Mesenchymal stem cell (in vitro differentiated cells and primary cell): ENCODE measurements at regions not wholly inside any gene's neighbourhood (a gene's known extent, or its start where the extent isn't known, plus 50 kb on each side); places are given as distances from the start of the nearest gene placed in this dataset.

Source experiments
- DNase-seq: peaks from one replicate; pipeline ENCODE4 v3.0.0-alpha.2; 2013
- H2AFZ ChIP-seq: one replicate; pipeline ENCODE4 v1.6.1; 2013; ENCODE audit warnings: low read depth, mild to moderate bottlenecking, control low read depth, inconsistent platforms, low read length, moderate library complexity
- H2AK5ac ChIP-seq: 2 replicates; pipeline ENCODE4 v1.6.1; 2013; ENCODE audit warnings: low read length, moderate library complexity, mild to moderate bottlenecking, inconsistent platforms; ENCODE audit not compliant: severe bottlenecking
- H2BK120ac ChIP-seq: one replicate; pipeline ENCODE4 v1.6.1; 2013; ENCODE audit warnings: low read depth, mild to moderate bottlenecking, inconsistent platforms, low read length, moderate library complexity
- H2BK12ac ChIP-seq, 2 experiments: one replicate each; pipeline ENCODE4 v1.6.1; 2013; ENCODE audit warnings: inconsistent platforms in 2 of 2, low read length in 2 of 2, mild to moderate bottlenecking in 2 of 2, moderate library complexity in 2 of 2, control low read depth in 1 of 2
- H2BK15ac ChIP-seq: one replicate; pipeline ENCODE4 v1.6.1; 2013; ENCODE audit warnings: mild to moderate bottlenecking, low read depth, inconsistent platforms; ENCODE audit not compliant: poor library complexity, severe bottlenecking
- H2BK5ac ChIP-seq: 2 replicates; pipeline ENCODE4 v1.6.1; 2013; ENCODE audit warnings: low read depth, mild to moderate bottlenecking, low read length, control low read depth, inconsistent platforms; ENCODE audit not compliant: poor library complexity, severe bottlenecking
- H3K14ac ChIP-seq, 2 experiments: one replicate each; pipeline ENCODE4 v1.6.1; 2013; ENCODE audit warnings: inconsistent platforms in 2 of 2, low read length in 2 of 2, control low read depth in 1 of 2, mild to moderate bottlenecking in 1 of 2, moderate library complexity in 1 of 2
- H3K18ac ChIP-seq, 2 experiments: one replicate each; pipeline ENCODE4 v1.6.1; 2013; ENCODE audit warnings: inconsistent platforms in 2 of 2, low read length in 2 of 2, control low read depth in 1 of 2, low read depth in 1 of 2, mild to moderate bottlenecking in 1 of 2
- H3K23ac ChIP-seq, 2 experiments: one replicate each; pipeline ENCODE4 v1.6.1; 2013; ENCODE audit warnings: inconsistent platforms in 2 of 2, low read length in 2 of 2, mild to moderate bottlenecking in 2 of 2, moderate library complexity in 2 of 2, control low read depth in 1 of 2
- H3K27ac ChIP-seq: 2 replicates; pipeline ENCODE4 v1.5.1; 2013; ENCODE audit warnings: mild to moderate bottlenecking, moderate library complexity, low read length, control low read depth, inconsistent platforms; ENCODE audit not compliant: poor library complexity, severe bottlenecking
- H3K27me3 ChIP-seq, 2 experiments: 2 replicates each; pipeline versions ENCODE4 v1.6.1 to v1.7.0; 2013; ENCODE audit warnings: low read length in 2 of 2, mild to moderate bottlenecking in 2 of 2, moderate library complexity in 2 of 2, control low read depth in 1 of 2, inconsistent platforms in 1 of 2; ENCODE audit not compliant: control insufficient read depth in 1 of 2, insufficient read depth in 1 of 2
- H3K36me3 ChIP-seq, 2 experiments: 2 replicates each; pipeline versions ENCODE4 v1.6.1 to v1.7.0; 2013; ENCODE audit warnings: low read length in 2 of 2, control low read depth in 1 of 2, inconsistent platforms in 1 of 2, low read depth in 1 of 2, mild to moderate bottlenecking in 1 of 2; ENCODE audit not compliant: insufficient read depth in 2 of 2, control insufficient read depth in 1 of 2
- H3K4ac ChIP-seq, 2 experiments: one replicate each; pipeline ENCODE4 v1.6.1; 2013; ENCODE audit warnings: inconsistent platforms in 2 of 2, low read length in 2 of 2, mild to moderate bottlenecking in 2 of 2, moderate library complexity in 2 of 2, control low read depth in 1 of 2, low read depth in 1 of 2
- H3K4me1 ChIP-seq: 2 replicates; pipeline ENCODE4 v1.6.1; 2013; ENCODE audit warnings: low read depth, low read length, control low read depth; ENCODE audit not compliant: control insufficient read depth, insufficient read depth
- H3K4me2 ChIP-seq: 2 replicates; pipeline ENCODE4 v1.6.1; 2013; ENCODE audit warnings: low read length, mild to moderate bottlenecking, inconsistent platforms; ENCODE audit not compliant: poor library complexity, severe bottlenecking
- H3K4me3 ChIP-seq, 2 experiments: 2 replicates each; pipeline versions ENCODE4 v1.5.1 to v1.7.0; 2013; ENCODE audit warnings: low read length in 2 of 2, mild to moderate bottlenecking in 2 of 2, control low read depth in 1 of 2, low read depth in 1 of 2; ENCODE audit not compliant: insufficient read depth in 1 of 2
- H3K79me1 ChIP-seq: replicated peaks from 2 replicates; pipeline ENCODE4 v1.6.1; 2013; ENCODE audit warnings: mild to moderate bottlenecking, control low read depth, low read length, inconsistent platforms; ENCODE audit not compliant: poor library complexity, severe bottlenecking
- H3K9ac ChIP-seq: 2 replicates; pipeline ENCODE4 v1.7.0; 2013; ENCODE audit warnings: mild to moderate bottlenecking, low read length, moderate library complexity
- H3K9me3 ChIP-seq: 2 replicates; pipeline ENCODE4 v1.7.0; 2013; ENCODE audit warnings: mild to moderate bottlenecking, low read length; ENCODE audit not compliant: control insufficient read depth
- H4K8ac ChIP-seq: one replicate; pipeline ENCODE4 v1.6.1; 2013; ENCODE audit warnings: inconsistent platforms, mild to moderate bottlenecking, low read length, moderate library complexity
- H4K91ac ChIP-seq: one replicate; pipeline ENCODE4 v1.6.1; 2013; ENCODE audit warnings: mild to moderate bottlenecking, low read length, inconsistent platforms
- WGBS: methylation state at CpG from one replicate; pipeline ENCODE4 v1.1.7; 2013; ENCODE audit warnings: mixed read lengths; 5-methylcytosine and 5-hydroxymethylcytosine counted together

GRCh38 chr14:24713404-24713803 is 79.4 kb upstream of the GZMB start:
- peaks cover 0 to 11% of the 10 kb centered on the region in 2 experiments for H3K27me3 ChIP-seq
- no peak overlapping the region for H3K23ac ChIP-seq
- no peak overlapping the region for H2AK5ac ChIP-seq
- H4K91ac ChIP-seq = no peak overlapping the region
- no peak overlapping the region for H2BK12ac ChIP-seq
- WGBS = 38% methylated on average over 4 of the region's 4 CpGs
- no peak overlapping the region for H3K18ac ChIP-seq
- no peak overlapping the region for H2BK120ac ChIP-seq
- H3K9ac ChIP-seq = no peak overlapping the region
- no peaks in the 10 kb centered on the region for H3K36me3 ChIP-seq
- peak overlapping the region; percentile 11 for H3K4me2 ChIP-seq
- H3K14ac ChIP-seq = no peak overlapping the region
- H2AFZ ChIP-seq = no peak overlapping the region
- no peaks in the 10 kb centered on the region for H3K79me1 ChIP-seq
- H3K27ac ChIP-seq = no peak overlapping the region
- H2BK5ac ChIP-seq = no peak overlapping the region
- H3K9me3 ChIP-seq = no peaks in the 10 kb centered on the region
- no peak overlapping the region for H3K4me3 ChIP-seq
- H3K4ac ChIP-seq = no peak overlapping the region
- H4K8ac ChIP-seq = no peak overlapping the region
- no peak for DNase-seq
- peaks cover 2% of the 10 kb centered on the region for H3K4me1 ChIP-seq
- no peak overlapping the region for H2BK15ac ChIP-seq

GRCh38 chr14:24712909-24713308 is 78.9 kb upstream of the GZMB start:
- Histone ChIP-seq H3K79me1 (no peaks in the 10 kb centered on the region), H3K23ac (no peak overlapping the region), H2AK5ac (no peak overlapping the region), H3K4me2 (no peak overlapping the region), H4K8ac (no peak overlapping the region), H3K9ac (no peak overlapping the region), H2AFZ (no peak overlapping the region), H3K4ac (no peak overlapping the region), H2BK5ac (no peak overlapping the region), H3K36me3 (no peaks in the 10 kb centered on the region), H2BK120ac (no peak overlapping the region), H3K27me3 (peaks cover 0 to 11% of the 10 kb centered on the region in 2 experiments), H3K4me1 (peaks cover 2% of the 10 kb centered on the region), H3K9me3 (no peaks in the 10 kb centered on the region), H4K91ac (no peak overlapping the region), H3K18ac (no peak overlapping the region), H2BK12ac (no peak overlapping the region), H2BK15ac (no peak overlapping the region), H3K14ac (no peak overlapping the region), H3K4me3 (no peak overlapping the region), H3K27ac (no peak overlapping the region)
- DNase-seq = no peak
- 61% methylated on average over 6 of the region's 6 CpGs for WGBS

GRCh38 chr14:24712374-24712773 is 78.4 kb upstream of the GZMB start:
- H4K8ac ChIP-seq = no peak overlapping the region
- no peak overlapping the region for H3K4ac ChIP-seq
- no peak for DNase-seq
- no peaks in the 10 kb centered on the region for H3K36me3 ChIP-seq
- H3K27me3 ChIP-seq = peaks cover 0 to 11% of the 10 kb centered on the region in 2 experiments
- no peak overlapping the region for H3K14ac ChIP-seq
- no peaks in the 10 kb centered on the region for H3K9me3 ChIP-seq
- no peak overlapping the region for H3K9ac ChIP-seq
- no peak overlapping the region for H3K27ac ChIP-seq
- H4K91ac ChIP-seq = no peak overlapping the region
- no peak overlapping the region for H2BK12ac ChIP-seq
- H3K4me1 ChIP-seq = peaks cover 2% of the 10 kb centered on the region
- no peak overlapping the region for H2AFZ ChIP-seq
- H2BK5ac ChIP-seq = no peak overlapping the region
- H2AK5ac ChIP-seq = no peak overlapping the region
- no peak overlapping the region for H2BK15ac ChIP-seq
- no peak overlapping the region for H3K18ac ChIP-seq
- H3K4me2 ChIP-seq = no peak overlapping the region
- no peak overlapping the region for H3K4me3 ChIP-seq
- H2BK120ac ChIP-seq = no peak overlapping the region
- no peaks in the 10 kb centered on the region for H3K79me1 ChIP-seq
- no CpG with 5 or more reads among the region's 1 CpG for WGBS
- no peak overlapping the region for H3K23ac ChIP-seq

- 58% methylated on average over 14 of the region's 16 CpGs for WGBS
- Histone ChIP-seq H3K18ac (no peak overlapping the region), H3K4me1 (peaks cover 2% of the 10 kb centered on the region), H3K36me3 (no peaks in the 10 kb centered on the region), H3K4me2 (no peak overlapping the region), H2BK12ac (no peak overlapping the region), H3K79me1 (no peaks in the 10 kb centered on the region), H3K4ac (no peak overlapping the region), H3K4me3 (peak overlapping the region in 1 of 2 experiments; percentile 55), H2AK5ac (no peak overlapping the region), H4K91ac (no peak overlapping the region), H2BK5ac (no peak overlapping the region), H2AFZ (no peak overlapping the region), H3K9me3 (no peaks in the 10 kb centered on the region), H3K14ac (no peak overlapping the region), H2BK120ac (no peak overlapping the region), H3K27ac (no peak overlapping the region), H4K8ac (no peak overlapping the region), H3K27me3 (peaks cover 0 to 16% of the 10 kb centered on the region in 2 experiments), H3K23ac (no peak overlapping the region), H3K9ac (peak overlapping the region; percentile 45), H2BK15ac (no peak overlapping the region)
- peak; percentile 43 for DNase-seq
Observed at GRCh38 chr14:24710403-24711112, 76.6 kb upstream of the GZMB start.
